ENCODE measurements at regions not wholly inside any gene's neighbourhood (a gene's known extent, or its start where the extent isn't known, plus 50 kb on each side); places are given as distances from the start of the nearest gene placed in this dataset.

GRCh38 chr7:88399036-88399435, 92.3 kb upstream of the STEAP4 start:
- Mint-ChIP-seq H3K27me3 (ENCODE audit: low read depth) (no peaks in the 10 kb centered on the region; the same call in 1 of the 2 replicates), H3K4me1 (peaks cover 9% of the 10 kb centered on the region in 2 experiments), H3K36me3 (ENCODE audit: insufficient read depth in 1 of 3, low read depth in 3 of 3) (no peaks in the 10 kb centered on the region), H3K9me3 (no peaks in the 10 kb centered on the region), H3K4me3 (no peak overlapping the region), H3K27ac (no peak overlapping the region)
- no peak overlapping the region for H3K9ac ChIP-seq (ENCODE audit: extremely low read depth, insufficient read length, low read length)
- no peaks in the 10 kb centered on the region for H3K27me3 ChIP-seq (ENCODE audit: insufficient read depth, low read length)
- H3K4me1 ChIP-seq (ENCODE audit: insufficient read depth, low read length) = no peaks in the 10 kb centered on the region
- no peak overlapping the region for H4K5ac ChIP-seq (ENCODE audit: insufficient read length, low read depth, low read length)
- H3K9me3 ChIP-seq (ENCODE audit: control insufficient read depth, low read depth, low read length) = no peaks in the 10 kb centered on the region
- H2AK5ac ChIP-seq (ENCODE audit: insufficient read length, low read length) = no peak overlapping the region
- no peak overlapping the region for H3K18ac ChIP-seq (ENCODE audit: insufficient read length, low read depth, low read length)
- no peak overlapping the region for H3K56ac ChIP-seq (ENCODE audit: insufficient read length, low read depth, low read length)
- DNase-seq = no peak
- no peak overlapping the region for H2BK120ac ChIP-seq (ENCODE audit: low read depth, low read length, poor library complexity, severe bottlenecking)
- H3K4ac ChIP-seq (ENCODE audit: low read depth, low read length) = no peak overlapping the region
- TF ChIP-seq CTCF (conservative IDR thresholded peaks at IDR 0.05) = no peak
- no CpG with 5 or more reads among the region's 9 CpGs for WGBS (ENCODE audit: extremely low coverage, insufficient read length, low lambda C conversion rate)
- H3K27ac ChIP-seq (ENCODE audit: insufficient read length, low read depth, low read length) = no peak overlapping the region
- no peak overlapping the region for H2BK20ac ChIP-seq (ENCODE audit: low read depth, low read length, poor library complexity, severe bottlenecking)
- no peak overlapping the region for H2BK5ac ChIP-seq (ENCODE audit: insufficient read length, low read length)
- no peak overlapping the region for H3K23ac ChIP-seq (ENCODE audit: insufficient read length, low read depth, low read length)
- H3K79me2 ChIP-seq (ENCODE audit: insufficient read depth, low read length) = no peaks in the 10 kb centered on the region
- H4K20me1 ChIP-seq (ENCODE audit: control insufficient read depth, insufficient read depth, insufficient read length) = no peaks in the 10 kb centered on the region
- H3K79me1 ChIP-seq (ENCODE audit: insufficient read depth, low read depth, low read length, poor library complexity, severe bottlenecking) = no peaks in the 10 kb centered on the region
- no peak overlapping the region for H3K14ac ChIP-seq (ENCODE audit: insufficient read depth, low read length)
- no peak overlapping the region for H2BK12ac ChIP-seq (ENCODE audit: insufficient read length, low read depth, low read length)
- H4K91ac ChIP-seq (ENCODE audit: insufficient read length, low read depth, low read length) = no peak overlapping the region
- no peak overlapping the region for H3K4me2 ChIP-seq (ENCODE audit: insufficient read depth, insufficient read length, low read length)
- H3K23me2 ChIP-seq (ENCODE audit: insufficient read length, low read depth, low read length, poor library complexity, severe bottlenecking) = no peaks in the 10 kb centered on the region
- no peak overlapping the region for H3T11ph ChIP-seq (ENCODE audit: low read length)
- H4K8ac ChIP-seq (replicated peaks; ENCODE audit: insufficient read length, low read depth, low read length) = no peak overlapping the region
- no peak overlapping the region for H2BK15ac ChIP-seq (ENCODE audit: low read depth, low read length)
- H2AFZ ChIP-seq (ENCODE audit: low read length) = no peak overlapping the region
